Fibroblast of skin of scalp (primary cell): ENCODE measurements at regions not wholly inside any gene's neighbourhood (a gene's known extent, or its start where the extent isn't known, plus 50 kb on each side); places are given as distances from the start of the nearest gene placed in this dataset.

Experiments
- DNase-seq: peaks from one replicate; pipeline ENCODE4 v3.0.0-alpha.2; 2013

DNA sequence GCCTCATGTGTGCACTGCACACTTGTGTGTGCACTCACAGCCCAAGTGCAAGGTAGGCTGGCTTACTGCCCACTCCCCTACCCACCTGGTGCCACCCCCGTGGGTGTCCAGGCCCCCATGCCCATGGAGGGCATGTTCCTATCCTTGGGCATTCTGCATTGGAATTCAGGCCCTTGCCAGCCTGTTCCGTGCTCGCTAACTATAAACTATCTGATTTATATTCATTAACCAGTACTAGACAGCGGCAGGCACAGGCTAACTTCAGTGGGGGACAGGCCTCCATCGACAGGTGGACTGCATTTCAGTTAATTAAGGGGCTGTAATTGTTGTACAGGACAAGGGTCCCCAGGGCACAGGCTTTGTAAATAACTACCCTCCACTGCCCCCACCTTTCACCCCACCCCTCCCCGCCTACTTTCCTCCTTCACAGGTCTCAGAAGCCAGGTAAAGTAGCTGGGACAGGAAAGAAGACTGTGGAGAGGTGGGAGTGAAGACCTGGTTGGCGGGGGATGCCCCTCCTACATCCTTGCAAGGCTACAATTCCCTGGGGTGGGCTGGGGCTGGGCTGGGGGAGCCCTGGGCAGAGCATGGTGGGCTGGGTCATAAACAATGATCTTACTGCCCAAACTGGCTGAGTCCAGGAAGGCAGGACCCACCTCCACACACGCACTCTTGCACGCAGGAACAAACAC is 119.0 kb upstream of the LHX1 start:
- DNase-seq, result no peak

DNA sequence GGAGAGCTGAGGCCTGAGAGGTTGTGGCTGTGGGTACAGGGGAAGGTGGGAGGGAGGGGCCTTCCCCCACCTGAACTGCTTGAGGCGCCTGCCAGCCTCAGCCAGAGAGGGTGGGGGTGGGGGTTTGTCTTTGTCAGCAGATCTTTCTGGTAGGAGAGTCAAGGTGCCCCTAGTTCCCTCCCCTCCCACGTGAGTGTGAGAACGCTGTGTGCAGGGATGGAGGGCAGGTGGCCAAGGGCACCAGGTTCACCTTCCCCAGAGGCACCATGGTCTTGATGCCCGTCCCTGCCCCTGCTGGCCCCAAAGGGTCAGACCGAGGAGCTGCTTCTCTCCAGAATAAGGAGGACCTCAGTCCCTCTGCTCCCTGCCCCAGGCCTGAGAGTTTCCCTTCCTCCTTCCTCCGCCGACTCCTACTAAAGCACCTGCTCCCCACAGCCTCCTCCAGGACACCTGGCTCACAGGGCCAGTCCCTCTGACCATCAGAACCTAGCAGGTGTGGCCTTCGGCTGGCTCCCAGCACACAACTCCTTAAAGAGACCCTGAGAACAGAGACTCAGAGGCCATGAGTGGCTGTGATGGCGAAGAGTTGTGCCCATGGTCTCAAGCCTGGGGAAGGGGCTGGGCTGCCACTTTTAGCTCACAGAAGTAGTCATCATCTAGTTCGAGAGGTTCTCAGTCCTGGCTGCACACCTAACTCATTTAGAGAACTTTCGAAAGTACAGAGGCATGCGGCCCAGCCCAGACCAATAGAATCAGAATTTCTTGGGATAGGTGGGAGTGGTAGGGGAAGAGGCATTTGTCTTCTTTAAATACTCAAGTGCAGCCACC is 113.2 kb upstream of the LHX1 start:
- no peak for DNase-seq

DNA sequence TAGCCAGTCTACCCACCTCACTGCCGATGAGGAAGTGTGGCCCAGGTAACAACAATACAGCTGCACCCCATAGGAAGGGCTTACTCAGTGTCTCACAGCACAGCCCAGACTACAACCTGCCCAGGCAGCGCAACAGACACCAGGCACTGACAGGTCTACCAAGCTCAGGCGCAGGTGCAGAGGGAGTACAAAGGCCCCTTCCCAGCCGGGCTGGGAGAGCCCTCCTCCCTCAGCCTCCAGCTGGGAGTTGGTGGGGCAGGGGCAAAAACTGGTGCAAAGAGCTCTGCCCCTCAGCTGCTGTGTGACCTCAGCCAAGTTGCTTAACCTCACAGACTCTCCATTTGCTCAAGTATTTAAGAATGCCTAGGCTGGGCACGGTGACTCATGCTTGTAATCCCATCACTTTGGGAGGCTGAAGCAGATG is 112.6 kb upstream of the LHX1 start:
- DNase-seq, result no peak

DNA sequence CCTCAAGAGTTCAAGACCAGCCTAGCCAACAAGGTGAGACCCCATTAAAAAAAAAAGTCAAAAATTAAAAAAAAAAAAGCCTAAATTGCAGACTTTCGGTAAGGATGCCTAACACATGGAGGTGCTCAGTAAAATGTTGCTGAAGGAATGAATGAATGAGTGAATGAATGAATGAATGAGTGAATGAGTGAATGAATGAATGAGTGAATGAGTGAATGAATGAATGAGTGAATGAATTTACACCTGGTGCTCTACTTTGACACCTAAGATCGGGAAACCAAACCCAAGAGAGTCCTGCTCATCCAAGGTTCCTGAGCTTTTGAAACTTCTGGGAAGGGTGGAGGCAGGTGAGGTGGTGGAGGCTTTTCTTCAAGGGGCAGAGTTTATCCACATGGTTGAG is 112.2 kb upstream of the LHX1 start:
- no peak for DNase-seq

DNA sequence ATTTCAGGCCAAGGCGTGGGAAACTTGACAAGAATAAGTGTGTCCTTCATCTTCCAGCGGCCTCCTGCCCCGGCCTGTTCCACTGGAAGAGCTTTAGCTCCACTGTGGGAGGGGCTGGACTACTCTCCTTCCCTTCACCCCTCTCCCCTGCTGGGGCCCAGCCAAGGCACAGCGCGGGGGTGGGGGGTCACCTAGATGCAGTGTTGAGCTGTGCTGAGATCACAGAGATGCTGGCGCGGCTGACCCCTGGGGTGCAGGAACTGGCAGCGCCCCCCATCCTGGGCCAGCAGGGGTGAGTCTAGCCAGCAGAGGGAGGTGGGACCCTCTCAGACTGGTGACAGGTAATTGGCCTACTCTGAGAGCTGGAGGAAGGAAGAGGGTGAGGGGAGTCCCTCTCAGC is 111.8 kb upstream of the LHX1 start:
- no peak for DNase-seq

DNA sequence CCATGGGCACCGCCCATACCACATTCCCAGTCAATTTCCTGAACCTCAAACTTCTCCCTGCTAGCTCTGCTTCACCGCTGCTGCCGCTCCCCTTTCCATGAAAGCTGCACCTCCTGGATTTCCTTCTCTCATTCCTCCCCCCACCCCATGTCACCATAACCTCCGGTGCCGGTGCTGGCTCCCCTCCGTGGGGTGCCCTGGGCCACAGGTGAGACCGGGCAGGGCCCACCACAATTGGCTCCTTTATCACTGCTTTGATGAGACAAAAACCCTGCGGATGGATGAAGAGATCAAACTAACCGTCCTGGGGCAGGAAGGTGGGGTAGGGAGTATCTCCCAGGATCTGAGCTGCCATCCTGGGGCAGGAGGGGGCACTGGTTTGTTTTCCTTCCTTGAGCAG is 111.3 kb upstream of the LHX1 start:
- DNase-seq, result no peak

DNA sequence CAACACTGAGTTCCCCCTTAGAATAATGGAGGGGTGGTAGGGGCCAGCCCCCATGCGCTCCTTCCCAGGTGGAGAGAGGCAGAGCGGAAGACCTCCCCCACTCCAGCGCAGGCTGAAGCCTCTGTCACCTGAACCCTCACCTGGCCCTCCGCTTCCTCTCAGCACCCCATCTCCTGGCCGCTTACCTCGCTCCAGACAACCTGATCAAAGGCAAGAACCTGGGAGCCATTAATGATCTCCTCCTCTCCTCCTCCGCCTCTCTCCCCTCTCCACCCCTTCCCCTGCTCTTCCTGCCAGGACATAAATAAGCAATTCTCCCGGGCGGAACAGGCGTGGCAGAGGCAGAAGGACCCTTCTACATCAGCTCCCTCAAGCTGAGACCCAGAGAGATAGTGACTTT is 110.2 kb upstream of the LHX1 start:
- no peak for DNase-seq

DNA sequence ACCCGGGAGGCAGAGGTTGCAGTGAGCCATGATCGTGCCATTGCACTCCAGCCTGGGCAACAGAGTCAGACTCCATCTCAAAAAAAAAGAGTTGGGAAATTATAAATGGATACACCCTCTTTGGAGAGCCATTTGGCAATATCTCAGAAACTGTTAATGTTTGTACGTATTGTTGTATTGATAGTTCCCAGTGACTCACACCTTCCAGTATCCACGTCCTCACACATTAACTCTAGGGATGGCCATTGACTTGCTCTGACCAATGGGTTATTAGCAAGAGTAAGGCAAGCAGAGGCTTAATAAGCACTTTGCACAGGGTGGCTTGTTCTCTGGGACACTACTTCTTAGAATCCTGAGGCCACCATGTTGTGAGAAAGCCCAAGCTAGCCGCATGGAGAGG is 107.6 kb upstream of the LHX1 start:
- DNase-seq, result no peak

DNA sequence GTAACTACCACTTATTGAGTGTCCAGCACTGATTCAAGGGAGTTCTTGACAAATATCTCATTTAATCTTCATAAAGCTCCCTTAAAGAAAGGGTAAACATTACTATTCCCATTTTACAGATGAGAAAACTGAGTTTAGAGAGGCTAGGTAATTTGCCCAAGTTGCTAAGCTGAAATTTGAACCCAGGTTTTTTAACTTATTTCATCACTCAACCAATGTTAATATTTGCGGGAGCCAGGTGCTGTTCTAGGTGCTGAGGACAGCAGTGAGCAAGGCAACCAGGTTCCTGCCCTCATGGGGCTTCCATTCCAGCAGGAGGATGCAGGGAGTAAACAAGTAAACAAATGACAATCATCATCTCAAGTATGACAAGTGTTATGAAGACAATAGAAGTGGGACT is 104.0 kb upstream of the LHX1 start:
- no peak for DNase-seq

DNA sequence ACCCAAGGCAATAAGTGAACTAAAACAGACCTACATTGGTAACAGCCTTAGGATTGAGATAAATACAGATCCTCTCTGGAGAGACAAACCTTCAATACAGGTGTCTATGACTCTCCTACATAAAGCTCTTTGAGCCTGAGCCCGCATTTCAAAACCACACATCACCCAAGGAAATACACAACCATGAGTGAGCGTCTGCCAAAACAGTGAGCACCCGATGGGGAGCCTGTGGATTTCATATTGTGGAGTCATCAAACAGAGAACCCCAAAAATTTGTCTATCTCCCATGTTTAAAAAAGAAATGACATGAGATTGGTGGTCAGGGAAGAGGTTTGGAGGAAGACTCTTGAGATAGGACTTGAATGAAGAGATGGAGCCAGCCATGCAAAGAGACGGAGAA is 102.2 kb upstream of the LHX1 start:
- DNase-seq, result no peak

DNA sequence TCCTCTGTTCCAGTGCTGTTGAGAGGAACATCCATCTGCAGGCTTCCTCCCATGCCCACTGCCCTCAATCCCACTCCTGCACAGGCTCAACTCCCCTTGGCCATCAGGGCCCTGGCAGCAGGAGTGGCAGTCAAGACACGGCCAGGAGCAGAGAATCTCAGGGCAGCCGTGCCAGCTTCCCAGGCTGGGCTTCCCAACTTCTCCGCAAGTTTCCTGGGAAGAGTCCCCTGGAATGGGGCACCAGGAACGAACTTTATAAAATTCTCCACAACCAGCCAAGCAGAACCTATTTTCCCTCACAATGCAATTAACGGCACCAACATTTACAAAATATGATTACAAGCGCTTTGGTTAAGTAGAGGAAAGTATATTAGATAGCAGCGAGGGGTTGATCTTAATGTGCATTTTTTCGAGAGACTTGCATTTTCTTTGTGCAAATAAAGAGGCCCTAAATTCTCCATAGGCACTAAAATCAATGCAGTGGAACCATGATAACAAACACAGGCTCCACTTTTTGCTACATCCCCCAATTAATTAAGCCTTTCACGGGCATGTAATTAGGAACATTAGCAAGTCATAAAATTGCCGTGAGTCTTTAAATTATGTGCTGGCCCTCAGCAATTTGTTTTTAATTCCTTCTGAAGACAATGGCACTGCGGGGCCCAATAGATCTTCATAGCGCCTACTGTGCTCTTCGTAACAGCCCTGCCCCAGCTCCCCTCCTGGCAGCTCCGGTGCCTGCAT is 99.9 kb upstream of the LHX1 start:
- DNase-seq, result no peak

DNA sequence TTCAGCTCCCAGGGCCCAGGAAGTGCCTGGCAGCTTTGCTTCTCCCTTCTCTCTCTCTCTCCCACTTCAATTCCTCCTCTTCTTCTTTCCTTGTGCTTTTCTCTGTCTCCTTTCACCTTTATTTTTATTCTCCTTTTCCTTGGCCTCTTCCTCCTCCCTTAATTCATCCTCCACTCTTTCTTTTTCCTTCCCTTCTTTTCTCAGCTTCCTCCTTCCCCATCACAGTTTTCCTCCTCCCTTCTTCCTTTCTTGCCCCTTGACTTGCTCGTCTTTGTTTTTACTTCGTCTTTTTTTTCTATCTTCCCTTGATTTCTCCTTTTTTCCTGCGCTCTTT is 99.4 kb upstream of the LHX1 start:
- no peak for DNase-seq

DNA sequence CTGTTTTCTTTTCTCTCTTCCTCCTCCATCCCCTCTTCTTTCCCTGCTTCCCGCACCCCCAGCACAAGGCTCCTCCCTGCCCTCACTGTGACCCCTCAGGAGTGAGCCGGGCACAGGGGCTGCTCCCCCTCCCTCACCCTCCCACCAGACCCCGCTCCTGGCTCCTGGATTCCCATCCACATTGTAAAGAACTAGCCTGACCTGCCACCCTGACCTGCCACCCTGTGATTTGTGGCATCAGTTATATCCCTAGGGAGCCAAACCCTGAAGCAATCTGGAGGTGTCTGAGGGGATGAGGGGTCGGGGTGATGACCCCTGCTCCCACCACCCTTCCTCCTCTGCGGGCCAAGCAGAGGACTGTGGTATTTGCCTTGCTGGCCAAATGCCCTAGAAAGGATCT is 98.0 kb upstream of the LHX1 start:
- no peak for DNase-seq

DNA sequence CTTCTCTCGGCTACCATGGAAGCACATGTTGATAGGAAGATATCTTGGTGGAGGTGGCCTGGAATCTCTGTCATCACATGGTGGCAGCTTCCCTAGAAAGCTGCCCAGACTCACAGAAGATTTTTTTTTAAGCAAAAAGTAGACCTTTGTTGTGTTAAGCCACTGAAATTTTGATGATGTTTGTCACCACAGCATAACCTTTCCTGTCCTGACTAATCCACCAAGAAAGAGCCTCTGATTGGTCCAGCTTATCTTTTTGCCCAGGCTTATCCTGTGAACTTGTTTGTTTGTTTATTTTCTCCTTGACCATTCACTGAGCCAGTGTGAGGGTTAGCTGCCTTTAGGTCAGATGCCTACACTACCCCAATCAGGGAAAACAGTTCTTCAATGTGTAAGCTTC is 96.5 kb upstream of the LHX1 start:
- no peak for DNase-seq

DNA sequence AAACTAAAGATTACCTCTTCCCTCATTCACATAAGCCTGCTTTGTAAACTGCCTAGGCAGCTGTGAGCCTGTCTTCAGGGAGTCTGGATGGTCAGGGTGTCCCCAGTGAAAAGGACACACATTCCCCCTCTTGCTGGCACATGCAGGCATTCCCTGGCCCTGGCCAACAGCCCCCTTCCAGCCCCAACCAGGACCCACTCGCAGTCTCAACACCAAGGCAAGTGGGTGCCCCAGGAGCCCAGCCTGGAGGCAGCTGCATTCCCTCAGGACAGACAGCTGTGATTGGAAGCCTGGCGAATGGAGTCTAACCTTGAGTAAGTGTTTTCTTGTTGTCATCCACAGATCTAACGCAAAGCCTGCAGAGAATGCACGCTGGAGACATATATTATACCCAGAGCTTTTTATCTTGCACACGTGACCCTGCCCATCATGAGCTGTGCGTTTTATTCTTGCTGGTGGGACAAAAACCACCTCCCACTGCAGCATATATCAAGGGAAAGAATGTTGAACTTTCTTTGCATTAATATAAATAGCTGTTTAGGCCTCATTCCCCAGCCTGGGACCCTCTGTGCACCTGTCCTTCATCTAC is 95.0 kb upstream of the LHX1 start:
- DNase-seq, result no peak

DNA sequence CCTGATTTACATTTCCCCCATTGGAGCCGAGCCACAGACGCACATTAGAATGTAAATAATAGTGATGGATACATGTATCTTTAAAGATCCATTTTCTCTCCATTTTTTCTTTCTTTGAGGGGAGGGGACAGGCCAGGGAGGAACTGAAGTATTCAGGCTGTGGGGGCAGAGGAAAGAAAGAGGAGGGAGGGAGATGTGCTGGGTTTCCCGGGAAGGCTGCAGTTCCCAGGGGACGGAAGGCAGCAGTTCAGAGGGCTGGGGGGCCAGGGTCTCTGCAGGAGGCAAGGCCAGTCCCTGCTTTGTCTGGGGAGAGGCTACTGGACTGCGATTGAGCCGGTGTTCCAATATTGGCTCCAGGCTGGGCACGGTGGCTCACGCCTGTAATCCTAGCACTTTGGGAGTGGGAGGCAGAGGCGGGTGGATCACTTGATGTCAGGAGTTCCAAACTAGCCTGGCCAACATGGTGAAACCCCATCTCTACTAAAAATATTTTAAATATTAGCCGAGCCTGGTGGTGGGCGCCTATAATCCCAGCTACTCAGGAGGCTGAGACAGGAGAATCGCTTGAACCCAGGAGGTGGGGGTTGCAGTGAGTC is 94.2 kb upstream of the LHX1 start:
- DNase-seq, result no peak

DNA sequence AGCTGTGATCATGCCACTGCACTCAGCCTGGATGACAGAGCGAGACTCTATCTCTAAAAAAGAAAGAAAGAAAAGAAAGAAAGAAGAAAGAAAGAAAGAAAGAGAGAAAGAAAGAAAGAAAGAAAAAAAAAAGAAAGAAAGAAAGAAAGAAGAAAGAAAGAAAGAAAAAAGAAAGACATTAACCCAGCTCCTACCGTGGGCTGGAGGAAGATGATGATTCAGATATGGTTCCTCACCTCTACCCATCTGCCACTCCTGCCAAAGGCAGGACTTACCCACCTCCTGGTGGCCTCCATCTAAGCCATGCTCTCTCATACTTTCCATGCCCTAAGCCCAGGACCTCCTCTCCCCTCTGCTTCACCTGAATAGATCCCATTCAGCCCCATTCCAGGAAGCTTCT is 93.3 kb upstream of the LHX1 start:
- no peak for DNase-seq

DNA sequence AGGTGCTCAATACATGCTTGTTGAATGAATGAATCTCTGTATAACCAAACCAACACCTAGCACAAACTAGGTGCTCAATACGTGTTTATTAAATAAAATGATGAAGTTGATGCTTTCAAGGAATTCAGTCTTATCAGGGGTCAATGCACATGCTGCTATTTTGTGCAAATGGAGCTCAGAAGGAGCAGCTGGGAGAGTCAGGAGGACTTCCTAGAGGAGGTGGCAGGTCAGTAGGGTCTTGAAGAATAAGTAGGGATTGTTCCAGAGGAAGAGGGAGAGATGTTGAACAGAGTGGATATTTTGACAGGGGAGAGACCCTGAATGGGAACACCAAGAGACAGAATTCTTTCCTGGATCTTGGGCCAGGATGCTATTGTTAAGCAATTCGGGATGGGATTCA is 92.7 kb upstream of the LHX1 start:
- no peak for DNase-seq

DNA sequence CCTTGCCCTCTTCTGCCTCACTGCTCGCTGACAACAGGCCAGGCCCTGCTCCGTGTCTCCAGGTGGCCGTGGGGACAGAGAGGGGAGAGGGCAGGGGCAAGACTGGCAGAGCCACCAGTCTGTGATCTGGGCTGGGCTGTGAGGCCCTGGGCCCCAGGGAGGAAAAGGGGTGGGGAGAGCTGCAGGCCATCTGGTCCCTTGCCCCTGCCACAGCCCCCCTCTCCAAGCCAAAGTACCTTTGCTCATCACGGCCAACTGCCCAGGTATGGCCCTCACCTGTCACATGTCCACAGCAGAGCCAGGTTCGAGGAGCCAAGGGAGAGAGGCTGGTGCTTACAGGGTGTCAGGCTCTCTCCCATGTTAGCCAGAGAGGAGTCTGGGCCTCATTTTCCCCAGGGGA is 91.4 kb upstream of the LHX1 start:
- DNase-seq, result no peak

DNA sequence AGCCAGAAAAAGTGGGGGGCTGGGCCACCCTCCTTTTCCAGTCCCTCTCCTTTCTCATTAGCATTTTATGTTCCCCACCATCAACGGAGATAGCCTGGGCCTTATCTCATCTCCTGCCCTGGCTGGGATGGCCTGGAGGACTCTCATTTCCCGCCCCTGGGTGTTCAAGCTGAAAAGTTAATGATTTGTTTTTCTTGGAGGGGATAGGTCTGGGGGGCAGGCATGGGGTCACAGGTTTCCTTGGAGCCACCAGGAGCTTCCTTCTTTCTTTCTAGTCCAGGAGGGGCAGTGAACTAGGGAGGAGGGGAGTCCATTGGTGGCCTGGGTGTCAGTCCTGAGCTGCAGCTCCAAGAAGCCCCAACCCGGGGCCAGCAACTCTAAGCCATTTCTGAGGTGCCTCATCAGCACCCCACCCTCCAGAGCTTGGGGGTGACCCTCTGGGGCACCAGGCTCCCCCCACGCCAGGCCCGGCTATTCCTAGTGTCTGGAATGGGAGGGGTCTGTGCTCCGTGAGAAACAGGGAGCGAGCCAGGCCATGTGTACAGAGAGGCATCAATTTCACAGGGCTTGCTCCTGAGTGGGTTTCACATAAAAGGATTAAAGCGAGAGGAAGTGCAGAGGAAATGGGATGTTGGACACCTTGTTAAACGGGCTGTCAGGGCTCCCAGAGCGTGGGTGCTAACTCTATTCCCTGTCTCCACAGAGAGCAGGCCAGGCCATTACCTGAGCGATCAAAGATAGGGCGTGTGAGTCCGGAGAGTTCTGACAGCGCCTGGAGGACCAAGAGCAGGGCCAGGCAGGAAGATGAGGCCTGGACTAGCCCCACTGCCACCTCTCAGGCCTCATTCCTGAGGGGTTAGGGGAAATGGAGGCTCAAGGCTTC is 90.6 kb upstream of the LHX1 start:
- no peak for DNase-seq

DNA sequence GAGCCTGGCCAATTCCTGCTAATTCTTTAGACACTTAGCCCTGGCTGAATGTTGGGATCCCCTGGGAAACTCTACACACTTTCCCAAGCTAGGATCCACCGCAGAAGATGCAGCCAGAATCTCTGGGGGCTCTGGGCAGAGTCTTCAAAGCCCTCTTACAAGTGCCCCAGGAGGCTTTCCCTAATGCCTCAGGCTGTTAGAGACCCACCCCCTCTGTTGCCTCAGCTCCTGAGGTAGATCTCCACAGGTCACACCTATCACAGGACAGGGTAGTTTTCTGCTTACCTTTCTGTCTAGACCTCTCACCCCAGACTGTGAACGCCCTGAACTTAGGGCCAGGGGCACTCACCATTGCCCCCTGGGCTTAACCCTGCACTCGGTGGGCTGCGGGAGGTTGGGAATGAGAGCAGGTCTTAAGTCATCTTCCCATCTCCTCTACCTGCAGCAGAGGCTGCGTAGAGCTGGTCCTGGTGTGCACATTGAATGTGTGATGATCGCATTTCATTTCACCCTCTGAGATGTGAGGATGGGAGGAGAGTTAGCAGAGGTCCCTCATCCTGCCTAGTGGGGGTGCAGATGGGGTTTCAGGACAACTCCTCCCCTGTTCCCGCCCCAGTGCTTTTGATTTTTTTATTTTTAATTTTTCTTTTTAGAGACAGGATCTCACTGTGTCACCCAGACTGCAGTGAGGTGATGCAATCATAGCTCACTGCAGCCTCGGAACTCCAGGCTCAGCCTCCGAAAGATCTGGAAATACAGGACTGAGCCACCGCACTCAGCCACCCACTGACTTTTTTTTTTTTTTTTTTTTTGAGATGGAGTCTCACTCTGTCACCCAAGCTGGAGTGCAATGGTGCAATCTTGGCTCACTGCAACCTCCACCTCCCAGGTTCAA is 89.0 kb upstream of the LHX1 start:
- no peak for DNase-seq
